HepG2 (cell line): ENCODE measurements at regions not wholly inside any gene's neighbourhood (a gene's known extent, or its start where the extent isn't known, plus 50 kb on each side); places are given as distances from the start of the nearest gene placed in this dataset.

Experiments
- CCAR2 ChIP-seq: fragments of 200-400 bp; formaldehyde crosslinking; optimal IDR thresholded peaks from 2 replicates; pipeline ENCODE3; 2018; ENCODE audit warnings: low read depth, mild to moderate bottlenecking, low read length, moderate library complexity
- DZIP1 ChIP-seq: sonication (generic); formaldehyde crosslinking; IDR thresholded peaks from 2 replicates; pipeline ENCODE4 v1.5.0; 2020; ENCODE audit warnings: mild to moderate bottlenecking, missing genetic modification reagents
- FOXA3 ChIP-seq: IDR thresholded peaks from 2 replicates; pipeline ENCODE4 v1.6.1; 2016; ENCODE audit warnings: missing genetic modification reagents, missing compliant biosample characterization
- HDAC1 ChIP-seq: sonication (generic); formaldehyde crosslinking; IDR thresholded peaks from 2 replicates; pipeline ENCODE4 v1.5.1; 2020; ENCODE audit warnings: mild to moderate bottlenecking, missing genetic modification reagents
- MZF1 ChIP-seq: sonication (generic); formaldehyde crosslinking; IDR thresholded peaks from 2 replicates; pipeline ENCODE4 v1.8.1; 2023; ENCODE audit warnings: mild to moderate bottlenecking, missing genetic modification reagents, borderline replicate concordance
- PPARG ChIP-seq: conservative IDR thresholded peaks from 2 replicates; pipeline ENCODE4 v1.6.1; 2016; ENCODE audit warnings: missing biosample characterization, missing genetic modification reagents
- PRMT3 ChIP-seq: sonication (generic); formaldehyde crosslinking; IDR thresholded peaks from 2 replicates; pipeline ENCODE4 v1.8.1; 2022; ENCODE audit warnings: low read depth, mild to moderate bottlenecking, moderate library complexity, missing genetic modification reagents, borderline replicate concordance
- RERE ChIP-seq: IDR thresholded peaks from 2 replicates; pipeline ENCODE4 v1.6.1; 2016; ENCODE audit warnings: low read depth, missing genetic modification reagents, missing compliant biosample characterization
- REST ChIP-seq, 2 experiments: IDR thresholded peaks; 2 replicates each; pipeline ENCODE4 v1.6.1; 2011 to 2012; ENCODE audit warnings: low read length in 2 of 2, borderline replicate concordance in 1 of 2, low read depth in 1 of 2, mild to moderate bottlenecking in 1 of 2, moderate library complexity in 1 of 2
- SALL2 ChIP-seq: sonication (generic); formaldehyde crosslinking; IDR thresholded peaks from 2 replicates; pipeline ENCODE4 v1.8.1; 2023; ENCODE audit warnings: mild to moderate bottlenecking, missing genetic modification reagents, inconsistent platforms
- SIX4 ChIP-seq: sonication (generic); formaldehyde crosslinking; IDR thresholded peaks from 2 replicates; pipeline ENCODE4 v1.4.0; 2020; ENCODE audit warnings: missing genetic modification reagents
- TBX2 ChIP-seq: sonication (generic); formaldehyde crosslinking; IDR thresholded peaks from 2 replicates; pipeline ENCODE4 v1.5.0; 2020; ENCODE audit warnings: missing genetic modification reagents, mild to moderate bottlenecking, borderline replicate concordance
- ZBTB42 ChIP-seq: sonication (generic); formaldehyde crosslinking; IDR thresholded peaks from 2 replicates; pipeline ENCODE4 v1.5.0; 2020; ENCODE audit warnings: mild to moderate bottlenecking, missing genetic modification reagents
- ZNF10 ChIP-seq: sonication (generic); formaldehyde crosslinking; IDR thresholded peaks from 2 replicates; pipeline ENCODE4 v1.4.0; 2020; ENCODE audit warnings: mild to moderate bottlenecking, low read depth, missing genetic modification reagents, borderline replicate concordance
- ZNF24 ChIP-seq: fragments of 450-650 bp; IDR thresholded peaks from 2 replicates; pipeline ENCODE4 v1.6.1; 2017; ENCODE audit warnings: antibody characterized with exemption, mild to moderate bottlenecking
- ZNF44 ChIP-seq: sonication (generic); formaldehyde crosslinking; IDR thresholded peaks from 2 replicates; pipeline ENCODE4 v1.5.1; 2020; ENCODE audit warnings: mild to moderate bottlenecking, missing genetic modification reagents
- ZNF446 ChIP-seq: sonication (generic); formaldehyde crosslinking; IDR thresholded peaks from 2 replicates; pipeline ENCODE4 v1.5.0; 2020; ENCODE audit warnings: mild to moderate bottlenecking, missing genetic modification reagents
- ZNF549 ChIP-seq: sonication (generic); formaldehyde crosslinking; IDR thresholded peaks from 2 replicates; pipeline ENCODE4 v1.5.0; 2020; ENCODE audit warnings: missing genetic modification reagents
- ZSCAN21 ChIP-seq: sonication (generic); formaldehyde crosslinking; IDR thresholded peaks from 2 replicates; pipeline ENCODE4 v1.8.0; 2022; ENCODE audit warnings: mild to moderate bottlenecking, missing genetic modification reagents, moderate library complexity, borderline replicate concordance

- TF ChIP-seq FOXA3 (CRISPR knock-in tag) (peak; percentile 12; the same call in 1 of the 2 replicates), REST (IDR thresholded peaks at IDR 0.05; ENCODE audit: borderline replicate concordance in 1 of 2, low read depth in 1 of 2, low read length in 2 of 2) (no peak), ZSCAN21 (CRISPR knock-in tag) (no peak), SALL2 (no peak), ZBTB42 (no peak), ZNF549 (CRISPR knock-in tag) (no peak), TBX2 (CRISPR knock-in tag) (no peak), ZNF24 (no peak), RERE (CRISPR knock-in tag) (no peak), ZNF44 (CRISPR knock-in tag) (no peak), CCAR2 (no peak), MZF1 (no peak), PPARG (CRISPR knock-in tag) (no peak), SIX4 (CRISPR knock-in tag) (peak; percentile 76), DZIP1 (CRISPR knock-in tag) (no peak), ZNF446 (no peak), HDAC1 (CRISPR knock-in tag) (0 out of 2 replicates have a peak, but pooled peaks have one; percentile 31), ZNF10 (CRISPR knock-in tag) (no peak), PRMT3 (CRISPR knock-in tag) (no peak)
These were observed 353.4 kb downstream of the SPRY1 start (continued) for GRCh38 chr4:123750044-123750443.
